Right cardiac atrium (tissue), 5 donors: ENCODE measurements at regions not wholly inside any gene's neighbourhood (a gene's known extent, or its start where the extent isn't known, plus 50 kb on each side); places are given as distances from the start of the nearest gene placed in this dataset.
A peak's percentile ranks its signal among the peaks of the same experiment; 100 is the strongest.
"Not testable (repeated sequence)": the region's sequence is repeated elsewhere in the genome, so short reads cannot be mapped to it uniquely, and the experiment has no call there.

ENCODE experiments used
- ATAC-seq, 2 donors: fragments of 200-7000 bp; cut with Tn5 transposase; one replicate each; pipeline versions ENCODE4 v1.8.0 to v1.9.1; 2020; ENCODE audit warnings: moderate library complexity in 2 of 2, mild to moderate bottlenecking in 1 of 2
- DNase-seq, 3 donors: peaks; one replicate each; pipeline ENCODE4 v3.0.0-alpha.2; 2020
- H3K27ac ChIP-seq: one replicate; pipeline ENCODE4 v1.5.1; 2013; ENCODE audit warnings: mild to moderate bottlenecking, low read length, control low read depth, moderate library complexity
- H3K27me3 ChIP-seq: one replicate; pipeline ENCODE4 v1.6.1; 2013; ENCODE audit not compliant: control insufficient read depth, insufficient read depth
- H3K4me1 ChIP-seq: one replicate; pipeline ENCODE4 v1.6.1; 2013; ENCODE audit warnings: low read length; ENCODE audit not compliant: control insufficient read depth, insufficient read depth
- H3K4me3 ChIP-seq: one replicate; pipeline ENCODE4 v1.5.1; 2013; ENCODE audit warnings: low read length, control low read depth
- H3K9me3 ChIP-seq: one replicate; pipeline ENCODE4 v1.6.1; 2013; ENCODE audit warnings: low read length; ENCODE audit not compliant: control insufficient read depth
- WGBS: extraction: QIAGEN DNeasy Blood & Tissue Kit; methylation state at CpG from one replicate; pipeline ENCODE4 v1.1.7; 2013; 5-methylcytosine and 5-hydroxymethylcytosine counted together
- intact Hi-C, 4 donors: fragments of 100-400 bp; cut with DNase I; formaldehyde crosslinking; loops; one replicate each; pipeline versions ENCODE4 v1.11.0 to v1.14.0; 2022 to 2023
- donor health status: healthy with polysubstance abuse.
- donor health status: DM: no; HTN: yes; CAD: no.
- donor health status: DM: no; HTN: no; CAD: no.
- donor health status: DM: no; HTN: yes; CAD: no; lungs with severe emphysema.
- donor health status: DM: yes; HTN: yes; CAD: no.

- intact Hi-C loops, result loop anchor here in 1 of 4 donors (10.0 kb wide), 1 partner anchor 184 kb away; no protein-coding TSS in a partner anchor
- no peak overlapping the region for H3K27ac ChIP-seq
- H3K9me3 ChIP-seq, result no peaks in the 10 kb centered on the region
- WGBS, result 52% methylated on average over 2 of the region's 2 CpGs
- H3K4me1 ChIP-seq, result no peaks in the 10 kb centered on the region
- ATAC-seq (peak; percentile 60 to 64), DNase-seq (no peak)
- no peak overlapping the region for H3K4me3 ChIP-seq
- H3K27me3 ChIP-seq, result no peaks in the 10 kb centered on the region
Measured at GRCh38 chr11:90468923-90469322, 246.1 kb upstream of the CHORDC1 start.

- no peaks in the 10 kb centered on the region for H3K4me1 ChIP-seq
- DNase-seq (no peak), ATAC-seq (no peak)
- intact Hi-C loops, result loop anchor here in 1 of 4 donors (10.0 kb wide), 1 partner anchor 181 kb away; no protein-coding TSS in a partner anchor
- WGBS, result 86% methylated on average over 5 of the region's 5 CpGs
- H3K27ac ChIP-seq, result no peak overlapping the region
- no peaks in the 10 kb centered on the region for H3K27me3 ChIP-seq
- no peak overlapping the region for H3K4me3 ChIP-seq
- H3K9me3 ChIP-seq, result no peaks in the 10 kb centered on the region
Measured at GRCh38 chr11:90465553-90465952, 242.7 kb upstream of the CHORDC1 start.

GRCh38 chr11:90455347-90455920 is 232.6 kb upstream of the CHORDC1 start:
- DNase-seq, H3K4me3 ChIP-seq, H3K9me3 ChIP-seq, H3K27ac ChIP-seq, intact Hi-C loops, ATAC-seq, H3K4me1 ChIP-seq, H3K27me3 ChIP-seq: not testable (repeated sequence)
- 57% methylated on average over 6 of the region's 6 CpGs for WGBS

GRCh38 chr11:90453525-90453924 is 230.7 kb upstream of the CHORDC1 start:
- Histone ChIP-seq H3K27ac (no peak overlapping the region), H3K27me3 (no peaks in the 10 kb centered on the region), H3K4me1 (no peaks in the 10 kb centered on the region), H3K9me3 (no peaks in the 10 kb centered on the region), H3K4me3 (no peak overlapping the region)
- DNase-seq (no peak), ATAC-seq (no peak)
- intact Hi-C loops, result no loop called here

GRCh38 chr11:90449606-90450005 is 226.8 kb upstream of the CHORDC1 start:
- Histone ChIP-seq H3K9me3 (no peaks in the 10 kb centered on the region), H3K27me3 (no peaks in the 10 kb centered on the region), H3K4me3 (no peak overlapping the region), H3K27ac (no peak overlapping the region), H3K4me1 (no peaks in the 10 kb centered on the region)
- intact Hi-C loops, result no loop called here
- 93% methylated on average over 2 of the region's 2 CpGs for WGBS
- no peak for ATAC-seq
- DNase-seq, result no peak

- WGBS, result 52% methylated on average over 4 of the region's 4 CpGs
- Histone ChIP-seq H3K4me3 (no peak overlapping the region), H3K4me1 (no peaks in the 10 kb centered on the region), H3K9me3 (no peaks in the 10 kb centered on the region), H3K27me3 (no peaks in the 10 kb centered on the region), H3K27ac (no peak overlapping the region)
- intact Hi-C loops, result no loop called here
- ATAC-seq (no peak), DNase-seq (no peak)
Measured at GRCh38 chr11:90448256-90448655, 225.4 kb upstream of the CHORDC1 start.

- H3K9me3 ChIP-seq, result no peaks in the 10 kb centered on the region
- H3K4me3 ChIP-seq, result no peak overlapping the region
- no peak overlapping the region for H3K27ac ChIP-seq
- no peak for DNase-seq
- intact Hi-C loops, result no loop called here
- no peaks in the 10 kb centered on the region for H3K4me1 ChIP-seq
- no peaks in the 10 kb centered on the region for H3K27me3 ChIP-seq
- WGBS, result 68% methylated on average over 5 of the region's 5 CpGs
- no peak for ATAC-seq
Measured at GRCh38 chr11:90447618-90448017, 224.8 kb upstream of the CHORDC1 start.

- ATAC-seq, result peak in 1 of 2 donors; percentile 29
- no peak overlapping the region for H3K27ac ChIP-seq
- H3K9me3 ChIP-seq, result no peaks in the 10 kb centered on the region
- H3K4me3 ChIP-seq, result no peak overlapping the region
- intact Hi-C loops, result no loop called here
- WGBS, result 22% methylated on average over 2 of the region's 2 CpGs
- no peaks in the 10 kb centered on the region for H3K4me1 ChIP-seq
- DNase-seq, result no peak
- no peaks in the 10 kb centered on the region for H3K27me3 ChIP-seq
Measured at GRCh38 chr11:90446207-90446606, 223.4 kb upstream of the CHORDC1 start.

GRCh38 chr11:90438069-90438468 is 215.2 kb upstream of the CHORDC1 start:
- ATAC-seq, result no peak
- no peaks in the 10 kb centered on the region for H3K27me3 ChIP-seq
- H3K27ac ChIP-seq, result no peak overlapping the region
- H3K4me3 ChIP-seq, result no peak overlapping the region
- no peaks in the 10 kb centered on the region for H3K9me3 ChIP-seq
- intact Hi-C loops, result loop anchor here in 1 of 4 donors (10.0 kb wide), 1 partner anchor 153 kb away; no protein-coding TSS in a partner anchor
- no peaks in the 10 kb centered on the region for H3K4me1 ChIP-seq
- DNase-seq, result no peak
- WGBS, result 90% methylated on average over 4 of the region's 4 CpGs

GRCh38 chr11:90434858-90435257 is 212.0 kb upstream of the CHORDC1 start:
- Histone ChIP-seq H3K9me3 (no peaks in the 10 kb centered on the region), H3K4me3 (no peak overlapping the region), H3K27me3 (no peaks in the 10 kb centered on the region), H3K4me1 (no peaks in the 10 kb centered on the region), H3K27ac (no peak overlapping the region)
- DNase-seq (no peak), ATAC-seq (no peak)
- intact Hi-C loops, result loop anchor here in 1 of 4 donors (10.0 kb wide), 1 partner anchor 150 kb away; no protein-coding TSS in a partner anchor

GRCh38 chr11:90428836-90429235 is 206.0 kb upstream of the CHORDC1 start:
- no peak for ATAC-seq
- Histone ChIP-seq H3K4me3 (no peak overlapping the region), H3K9me3 (no peaks in the 10 kb centered on the region), H3K27me3 (no peaks in the 10 kb centered on the region), H3K27ac (no peak overlapping the region), H3K4me1 (no peaks in the 10 kb centered on the region)
- no peak for DNase-seq
- intact Hi-C loops, result no loop called here

GRCh38 chr11:90426442-90426841 is 203.6 kb upstream of the CHORDC1 start:
- Histone ChIP-seq H3K27ac (no peak overlapping the region), H3K4me3 (no peak overlapping the region), H3K9me3 (no peaks in the 10 kb centered on the region), H3K27me3 (no peaks in the 10 kb centered on the region), H3K4me1 (no peaks in the 10 kb centered on the region)
- DNase-seq, result no peak
- no peak for ATAC-seq
- intact Hi-C loops, result no loop called here
- WGBS, result 80% methylated on average over 5 of the region's 5 CpGs
